ACHN (cell line): ENCODE measurements at regions not wholly inside any gene's neighbourhood (a gene's known extent, or its start where the extent isn't known, plus 50 kb on each side); places are given as distances from the start of the nearest gene placed in this dataset.
"Not testable (repeated sequence)": the region's sequence is repeated elsewhere in the genome, so short reads cannot be mapped to it uniquely, and the experiment has no call there.

ENCODE experiments used
- DNase-seq: peaks from one replicate; pipeline ENCODE4 v3.0.0-alpha.2; 2015
- in situ Hi-C: cut with HindIII; loops from 2 replicates; pipeline ENCODE4 v1.10.0; 2017; ENCODE audit warnings: low sequenced_read_pairs, low pct_ligation_motif_present, low pct_unique_long_range_greater_than_20kb

DNA sequence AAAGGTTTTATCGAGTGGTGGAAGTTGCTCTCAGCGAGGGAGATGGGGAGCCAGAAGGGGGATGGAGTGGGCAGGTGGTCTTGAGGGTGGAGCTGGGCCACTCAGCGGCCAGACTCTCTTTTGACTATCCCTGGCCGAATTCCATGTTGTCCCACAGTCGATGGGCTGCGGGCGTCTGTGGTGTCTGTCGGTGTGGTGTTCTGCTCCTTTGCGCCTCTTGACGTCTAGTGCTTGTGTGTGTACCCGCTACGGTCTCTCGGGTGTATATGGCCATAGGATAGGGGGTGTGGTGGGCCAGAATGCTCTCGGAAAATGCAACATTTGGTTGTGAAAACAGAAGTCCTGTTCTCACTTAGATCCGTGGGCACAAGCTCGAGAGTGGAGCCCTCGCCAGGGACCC lies 297.0 kb downstream of the CGGBP1 start:
- DNase-seq = no peak
- in situ Hi-C loops = no loop called here

DNA sequence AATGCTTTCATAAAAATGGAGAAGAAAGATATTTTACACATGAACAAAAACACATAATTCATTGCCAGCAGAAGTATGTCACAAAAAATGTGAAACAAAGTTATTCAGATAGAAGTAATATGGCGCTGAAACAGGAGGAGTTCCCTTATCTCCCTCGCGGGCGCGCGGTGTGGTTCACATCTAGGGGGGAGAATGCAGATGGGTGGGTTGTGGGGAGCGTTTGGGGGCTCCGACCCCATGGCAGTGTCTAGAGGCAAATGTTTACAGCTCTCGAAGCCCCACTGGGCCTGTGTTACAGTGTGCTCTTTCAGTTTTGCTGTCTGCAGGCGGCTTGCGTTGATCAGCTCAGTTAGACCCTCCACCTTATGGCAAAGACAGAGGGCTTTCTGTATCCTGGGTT lies 297.5 kb downstream of the CGGBP1 start:
- in situ Hi-C loops = no loop called here

DNA sequence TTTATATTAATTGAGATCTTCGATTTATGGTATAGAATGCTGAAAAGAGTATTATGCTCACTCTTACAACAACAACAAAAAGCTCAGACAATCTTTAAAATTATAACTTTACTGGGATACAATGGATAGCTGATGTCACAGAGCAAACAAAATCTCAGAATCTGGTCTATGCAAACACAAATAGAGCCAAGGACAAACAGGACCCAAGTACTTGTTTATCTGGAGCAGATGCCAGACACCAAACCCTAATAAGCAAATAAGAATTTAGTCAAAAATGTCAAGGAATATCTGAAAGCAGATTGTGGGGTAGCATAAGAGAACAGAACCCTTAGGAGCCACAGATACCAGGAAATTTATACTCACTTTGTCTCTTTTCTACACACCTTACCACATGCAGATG lies 302.2 kb downstream of the CGGBP1 start:
- in situ Hi-C loops = no loop called here
- no peak for DNase-seq

More for the DNA sequence above, 297.5 kb downstream of the CGGBP1 start:
- no peak for DNase-seq

DNA sequence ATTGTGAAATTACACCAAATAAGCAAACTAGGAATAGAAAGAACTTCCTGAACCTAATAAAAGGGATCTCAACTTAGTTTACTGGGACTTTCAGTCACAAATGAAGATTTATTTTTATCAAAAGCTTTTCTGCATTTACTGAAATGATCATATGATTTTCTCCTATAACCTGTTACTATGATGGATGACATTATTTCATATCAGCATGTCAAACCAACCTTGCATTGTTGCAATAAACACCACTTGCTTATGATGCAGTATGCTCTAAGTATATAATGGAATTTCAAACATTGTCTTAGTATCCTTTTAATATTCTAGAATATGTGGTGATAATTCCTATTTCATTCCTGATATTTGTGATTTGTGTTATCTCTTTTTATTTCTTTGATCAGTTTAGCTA lies 303.0 kb downstream of the CGGBP1 start:
- DNase-seq = no peak

DNA sequence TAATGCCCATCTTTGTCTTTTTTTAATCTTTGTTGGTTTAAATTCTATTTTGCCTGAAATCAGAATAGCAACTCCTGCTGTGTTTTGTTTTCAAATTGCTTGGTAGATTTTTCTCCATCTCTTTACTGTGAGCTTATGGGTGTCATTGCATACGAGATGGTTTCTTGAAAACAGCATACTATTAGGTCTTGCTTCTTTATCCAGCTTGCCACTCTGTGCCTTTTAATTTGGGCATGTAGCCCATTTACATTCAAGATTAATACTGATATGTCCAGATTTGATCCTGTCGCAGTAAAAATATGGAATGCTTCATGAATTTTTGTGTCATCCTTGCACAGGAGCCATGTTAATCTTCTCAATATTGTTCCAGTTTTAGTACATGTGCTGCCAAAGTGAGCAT lies 316.6 kb downstream of the CGGBP1 start:
- DNase-seq = no peak
- in situ Hi-C loops = no loop called here

More for the DNA sequence above, 303.0 kb downstream of the CGGBP1 start:
- in situ Hi-C loops = no loop called here

DNA sequence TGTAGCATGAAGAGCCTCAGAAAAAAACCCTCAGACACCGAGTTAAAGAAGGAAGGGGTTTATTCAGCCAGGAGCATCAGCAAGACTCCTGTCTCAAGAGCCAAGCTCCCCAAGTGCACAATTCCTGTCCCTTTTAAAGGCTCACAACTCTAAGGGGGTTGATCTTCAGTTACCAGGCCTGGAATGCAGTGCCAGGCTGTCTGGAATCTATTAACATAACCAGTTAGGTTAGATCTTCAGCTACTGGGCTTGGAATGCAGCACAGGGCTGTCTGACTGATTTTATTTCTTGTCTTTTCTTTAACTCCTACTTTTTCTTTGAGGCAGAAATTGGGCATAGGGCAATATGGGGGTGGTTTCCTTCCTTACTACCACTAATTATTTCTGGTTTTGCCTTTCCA lies 317.9 kb downstream of the CGGBP1 start:
- DNase-seq, in situ Hi-C loops: not testable (repeated sequence)

DNA sequence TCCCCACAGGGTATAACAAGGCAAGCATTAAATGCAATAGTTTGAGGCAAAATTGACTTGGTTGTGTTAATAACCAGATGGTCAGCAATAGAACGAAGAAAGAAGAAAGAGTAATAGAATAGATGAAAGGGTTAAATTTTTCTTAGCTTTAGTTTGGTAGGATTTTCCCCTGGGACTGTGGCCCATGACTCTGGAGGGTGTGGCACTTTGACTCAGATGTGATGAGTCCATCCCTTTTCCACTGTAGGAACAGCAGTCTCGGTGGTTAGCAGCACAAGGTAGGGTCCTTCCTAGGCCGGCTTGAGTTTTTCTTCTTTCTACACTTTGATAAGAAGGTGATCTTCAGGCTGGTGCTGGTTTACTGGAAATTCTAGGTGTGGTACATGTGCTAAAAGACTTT lies 321.0 kb downstream of the CGGBP1 start:
- in situ Hi-C loops = not testable (repeated sequence)

DNA sequence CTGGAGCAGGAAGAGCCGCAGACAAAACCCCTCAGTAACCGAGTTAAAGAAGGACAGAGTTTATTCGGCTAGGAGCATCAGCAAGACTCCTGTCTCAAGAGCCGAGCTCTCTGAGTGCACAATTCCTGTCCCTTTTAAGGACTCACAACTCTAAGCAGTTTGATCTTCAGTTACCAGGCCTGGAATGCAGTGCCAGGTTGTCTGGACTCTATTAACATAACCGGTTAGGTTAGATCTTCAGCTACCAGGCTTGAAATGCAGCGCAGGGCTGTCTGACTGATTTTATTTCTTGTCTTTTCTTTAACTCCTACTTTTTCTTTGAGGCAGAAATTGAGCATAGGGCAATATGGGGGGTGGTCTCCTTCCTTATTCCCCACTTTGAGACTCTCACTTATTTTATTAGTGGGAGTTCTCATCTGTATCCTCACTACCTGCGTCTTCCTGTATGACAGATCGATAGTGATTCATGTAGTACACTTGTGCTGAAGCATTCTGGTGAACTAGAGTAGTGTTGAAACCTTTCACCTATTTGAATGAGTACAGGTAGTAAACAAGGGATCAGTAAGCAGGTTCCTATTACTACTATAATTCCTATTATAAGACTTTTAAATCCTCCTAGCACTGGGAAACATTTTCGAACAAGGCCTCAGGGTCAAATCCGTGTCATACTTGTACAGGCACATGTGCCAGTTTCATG lies 325.0 kb downstream of the CGGBP1 start:
- no peak for DNase-seq
- in situ Hi-C loops = no loop called here

More for the DNA sequence above, 321.0 kb downstream of the CGGBP1 start:
- not testable (repeated sequence) for DNase-seq

DNA sequence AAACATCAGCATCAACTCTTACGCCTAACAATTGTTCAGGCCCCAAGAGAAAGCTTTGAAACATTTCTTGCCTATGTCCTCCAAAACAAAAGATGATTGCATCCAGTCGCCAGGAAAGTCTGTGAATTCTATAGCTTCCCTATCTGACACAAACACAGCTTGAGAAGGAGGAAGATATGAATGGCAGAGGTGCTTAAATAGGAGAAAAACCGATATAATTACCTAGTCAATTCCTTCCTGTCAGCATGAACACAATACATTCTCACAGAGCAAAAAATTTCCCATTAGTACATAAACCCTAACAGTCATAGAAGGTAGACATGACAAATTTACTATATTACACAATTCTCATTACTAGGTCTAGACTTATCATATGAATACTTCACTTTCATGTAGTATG lies 326.5 kb downstream of the CGGBP1 start:
- DNase-seq = no peak
- in situ Hi-C loops = no loop called here

DNA sequence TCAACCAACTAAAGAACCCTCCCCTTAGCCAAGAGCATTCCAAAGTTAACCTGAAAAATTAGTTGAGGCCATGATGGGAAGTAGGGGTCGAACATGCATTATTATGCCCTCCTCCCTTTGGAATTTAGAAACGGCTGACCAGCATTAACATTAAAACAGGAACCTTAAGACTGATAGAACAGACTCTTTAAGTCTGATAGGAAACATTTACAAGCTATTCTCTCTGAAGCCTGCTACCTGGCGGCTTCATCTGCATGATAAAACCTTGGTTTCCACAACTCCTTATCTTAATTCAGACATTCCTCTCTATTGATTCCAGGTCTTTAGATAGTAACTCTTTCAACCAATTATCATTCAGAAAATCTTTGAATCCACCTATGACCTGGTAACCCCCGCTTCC lies 331.0 kb downstream of the CGGBP1 start:
- in situ Hi-C loops = no loop called here
- DNase-seq = no peak

DNA sequence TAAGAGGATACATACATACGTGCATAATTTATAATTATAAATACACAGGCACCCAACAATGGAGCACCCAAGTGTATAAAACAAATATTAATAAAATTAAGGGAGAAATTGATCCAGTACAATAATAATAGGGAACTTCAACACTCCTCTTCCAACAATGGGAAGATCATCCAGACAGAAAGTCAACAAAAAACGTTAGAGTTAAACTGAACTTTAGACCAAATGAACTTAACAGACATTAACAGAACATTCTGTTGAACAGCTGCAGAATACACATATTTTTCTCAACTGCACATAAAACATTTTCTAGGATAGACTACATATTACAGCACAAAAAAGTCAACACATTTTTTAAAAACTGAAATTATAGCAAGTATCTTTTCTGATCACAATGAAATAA lies 339.7 kb downstream of the CGGBP1 start:
- in situ Hi-C loops = no loop called here
- DNase-seq = no peak

DNA sequence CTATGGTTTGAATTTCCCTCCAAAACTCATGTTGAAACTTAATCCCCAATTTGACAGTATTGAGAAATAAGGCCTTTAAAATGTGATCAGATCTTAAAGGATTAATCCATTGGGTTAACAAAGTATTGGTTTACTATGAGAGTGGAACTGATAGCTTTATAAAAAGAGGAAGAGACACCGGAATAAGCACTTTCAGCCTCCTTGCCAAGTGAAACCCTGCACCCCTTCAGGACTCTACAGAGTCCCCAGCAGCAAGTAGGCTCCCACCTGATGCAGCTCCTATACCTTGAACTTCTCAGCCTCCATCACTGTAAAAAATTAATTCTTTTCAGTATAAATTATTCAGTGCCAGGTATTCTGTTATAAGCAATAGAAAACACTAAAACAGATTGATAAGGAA lies 348.3 kb downstream of the CGGBP1 start:
- in situ Hi-C loops = no loop called here
- DNase-seq = no peak

DNA sequence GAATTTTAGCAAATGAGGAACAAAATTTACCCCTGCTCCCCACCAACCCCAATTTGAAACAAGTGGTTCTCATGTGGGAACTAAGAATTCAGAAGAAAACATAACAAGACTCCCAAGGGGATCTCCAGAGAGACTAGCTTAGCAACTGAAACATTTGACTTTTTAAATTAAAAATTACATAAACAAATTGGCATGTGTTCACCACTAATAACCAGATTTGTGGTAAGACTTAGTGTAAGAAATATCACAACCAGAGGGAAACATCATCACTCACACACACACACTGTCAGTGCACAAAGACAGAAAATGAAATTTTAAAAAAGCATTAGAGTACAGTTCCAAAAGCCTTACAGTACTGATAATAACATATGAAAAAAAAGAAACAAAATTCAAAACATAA lies 348.8 kb downstream of the CGGBP1 start:
- no peak for DNase-seq
- in situ Hi-C loops = no loop called here

DNA sequence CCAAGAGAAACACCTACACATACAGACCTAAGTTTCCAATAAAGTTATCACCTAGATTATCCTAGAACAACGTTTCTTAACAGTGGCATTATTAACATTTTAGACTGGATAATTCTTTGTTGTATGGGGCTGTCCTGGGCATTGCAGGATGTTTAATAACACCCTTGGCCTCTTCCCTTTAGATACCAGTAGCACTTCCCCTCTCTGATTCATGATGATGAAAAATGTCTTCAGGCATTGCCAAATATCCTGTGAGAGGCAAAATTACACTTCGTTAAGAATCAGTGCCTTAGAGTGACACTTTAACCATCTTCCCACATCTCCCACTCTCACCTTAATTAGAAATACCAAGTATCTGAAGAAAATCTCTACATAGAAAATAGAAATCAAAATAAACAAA lies 352.6 kb downstream of the CGGBP1 start:
- no peak for DNase-seq
- in situ Hi-C loops = no loop called here

DNA sequence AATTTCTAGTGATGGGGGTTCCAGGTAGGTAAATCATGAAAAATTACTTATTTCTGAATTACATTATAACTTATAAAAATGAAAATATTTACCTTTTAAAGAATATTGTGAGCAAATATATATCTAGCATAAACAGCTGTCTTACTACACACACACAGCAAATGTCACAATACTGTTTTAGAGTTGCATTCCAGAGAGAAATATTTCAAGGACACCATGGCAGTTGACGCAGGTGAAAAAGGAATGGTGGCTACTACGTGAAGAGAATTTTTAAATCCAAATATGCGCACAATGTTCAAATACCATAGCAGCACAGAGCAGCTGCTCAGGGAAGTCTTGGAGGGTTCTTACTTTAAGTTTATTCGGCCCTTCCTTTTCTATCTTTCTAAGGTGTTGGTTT lies 356.2 kb downstream of the CGGBP1 start:
- DNase-seq = no peak
- in situ Hi-C loops = no loop called here

DNA sequence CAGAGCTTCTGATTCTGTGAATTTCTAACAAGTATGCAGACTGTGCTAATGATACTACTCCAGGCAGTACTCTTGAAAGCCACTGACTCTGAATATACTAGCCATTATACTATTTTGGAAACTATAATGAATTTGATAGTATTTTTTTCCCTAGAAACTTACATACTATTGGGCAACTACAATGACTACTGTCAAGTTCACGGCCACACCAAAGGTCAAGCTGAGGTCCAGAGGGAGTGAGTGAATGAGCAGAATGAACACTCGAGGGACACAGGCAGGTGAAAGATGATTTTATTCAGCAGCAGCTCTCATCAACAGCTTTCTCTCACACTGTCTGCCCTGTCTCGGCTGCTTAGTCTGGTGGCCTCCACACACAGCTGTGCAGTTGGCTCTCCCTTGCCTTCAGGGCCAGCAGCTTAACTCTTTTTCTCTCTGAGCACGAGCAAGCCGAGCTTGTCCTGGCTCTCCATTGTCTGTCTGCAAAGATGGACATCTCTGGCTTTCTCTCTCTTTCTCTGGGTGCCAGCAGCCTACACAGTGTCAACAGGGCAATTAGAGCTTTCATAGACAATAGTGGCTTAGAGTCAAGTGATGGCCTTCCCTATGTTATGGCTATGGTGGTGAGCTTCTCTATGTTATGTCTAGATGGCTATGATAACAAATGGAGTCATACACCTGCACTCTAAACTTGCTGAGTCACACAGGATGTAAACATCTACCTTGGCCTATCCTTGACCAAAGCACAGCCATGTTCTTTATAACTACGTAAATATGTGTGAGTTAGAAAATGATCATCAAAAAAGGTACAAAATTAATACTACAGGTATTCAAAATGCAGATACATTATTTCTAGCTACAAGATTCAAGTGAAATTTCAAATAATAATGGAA lies 362.4 kb downstream of the CGGBP1 start:
- DNase-seq = no peak
- in situ Hi-C loops = no loop called here

DNA sequence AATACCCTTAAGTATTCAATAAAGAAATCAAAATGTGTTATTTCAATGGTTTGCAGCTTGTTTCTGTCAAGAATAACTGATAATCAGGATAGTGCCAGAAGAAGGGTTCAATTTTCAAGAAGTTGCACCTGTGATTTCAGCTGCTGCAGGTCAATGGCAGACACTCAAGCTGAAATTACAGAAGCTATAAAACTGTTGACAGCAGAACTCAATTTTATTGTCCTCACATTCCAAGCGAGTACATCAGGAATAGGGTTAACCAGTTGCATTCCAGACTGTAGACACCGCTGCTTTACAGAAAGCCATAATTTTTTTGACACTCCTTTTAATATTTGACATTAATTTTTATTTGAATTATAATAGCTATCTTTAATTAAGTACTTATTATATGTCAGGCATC lies 364.1 kb downstream of the CGGBP1 start:
- DNase-seq = no peak
- in situ Hi-C loops = no loop called here

DNA sequence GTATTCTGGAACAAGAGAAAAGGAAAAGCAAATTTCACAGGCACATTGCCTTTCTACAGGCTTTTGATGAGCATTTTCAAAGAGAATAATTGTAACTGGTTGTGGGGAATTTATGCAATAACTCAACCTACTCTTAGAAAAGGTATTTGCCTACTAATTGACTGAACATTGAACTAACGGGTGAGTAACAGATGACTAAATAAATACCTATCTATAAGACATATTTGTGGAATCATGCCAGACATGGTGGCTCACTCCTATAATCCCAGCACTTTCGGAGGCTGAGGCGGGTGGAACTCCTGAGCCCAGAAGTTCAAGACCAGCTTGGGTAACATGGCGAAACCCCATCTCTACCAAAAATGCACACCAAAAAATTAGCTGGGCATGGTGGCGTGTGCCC lies 367.7 kb downstream of the CGGBP1 start:
- in situ Hi-C loops = no loop called here
- no peak for DNase-seq

DNA sequence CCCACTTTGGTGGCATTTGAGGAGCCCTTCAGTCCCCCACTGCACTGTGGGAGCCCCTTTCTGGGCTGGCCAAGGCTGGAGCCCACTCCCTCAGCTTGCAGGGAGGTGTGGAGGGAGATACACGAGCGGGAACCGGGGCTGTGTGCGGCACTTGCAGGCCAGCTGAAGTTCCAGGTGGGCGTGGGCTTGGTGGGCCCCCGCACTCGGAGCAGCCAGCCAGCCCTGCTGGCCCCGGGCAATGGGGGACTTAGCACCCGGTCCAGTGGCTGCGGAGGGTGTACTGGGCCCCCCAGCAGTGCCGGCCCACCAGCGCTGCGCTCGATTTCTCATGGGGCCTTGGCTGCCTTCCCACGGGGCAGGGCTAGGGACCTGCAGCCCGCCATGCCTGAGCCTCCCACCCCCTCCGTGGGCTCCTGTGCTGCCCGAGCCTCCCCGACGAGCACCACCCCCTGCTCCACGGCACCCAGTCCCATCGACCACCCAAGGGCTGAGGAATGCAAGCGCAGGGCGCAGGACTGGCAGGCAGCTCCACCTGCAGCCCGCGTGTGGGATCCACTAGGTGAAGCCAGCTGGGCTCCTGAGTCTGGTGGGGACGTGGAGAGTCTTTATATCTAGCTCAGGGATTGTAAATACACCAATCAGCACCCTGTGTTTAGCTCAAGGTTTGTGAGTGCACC lies 379.7 kb downstream of the CGGBP1 start:
- DNase-seq, in situ Hi-C loops: not testable (repeated sequence)
